Right lobe of liver (tissue), 4 donors: ENCODE measurements at regions not wholly inside any gene's neighbourhood (a gene's known extent, or its start where the extent isn't known, plus 50 kb on each side); places are given as distances from the start of the nearest gene placed in this dataset.

Experiments
- POLR2A ChIP-seq: fragments of 450-650 bp; IDR thresholded peaks from one replicate; pipeline ENCODE4 v1.6.1; 2017; ENCODE audit warnings: antibody characterized with exemption, mild to moderate bottlenecking
- TF ChIP-seq, protein P1 (sequence below), 4 donors: fragments of 200-600 bp in 3 of 4; fragments of 450-650 bp in 1 of 4; IDR thresholded peaks; one replicate each; pipeline versions ENCODE4 v1.5.1 to v1.8.0; 2016 to 2022; ENCODE audit warnings: antibody characterized with exemption in 4 of 4, mild to moderate bottlenecking in 2 of 4
- donor health status: DM: no; HTN: no; CAD: no.
- donor health status: DM: no; HTN: no; CAD: no.
- donor health status: DM: no; HTN: yes; CAD: no.

DNA sequence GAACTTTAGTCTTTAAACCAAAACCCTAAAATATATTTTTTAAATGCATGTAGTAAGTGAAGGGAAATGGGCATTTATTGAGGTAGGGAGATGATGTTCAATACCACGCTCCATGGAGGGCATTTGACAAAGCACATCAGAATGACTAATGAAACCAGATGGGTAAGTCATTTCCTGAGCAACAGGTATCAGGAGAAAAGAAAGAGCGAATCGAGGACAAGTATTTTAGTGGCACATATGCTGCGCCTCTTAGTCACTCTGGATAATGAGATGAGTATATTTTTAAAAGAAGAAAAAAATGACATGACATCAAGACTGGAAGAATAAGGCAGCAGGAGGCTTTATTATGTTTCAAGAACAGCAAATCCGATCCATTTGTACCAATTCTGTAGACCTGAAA is 129.0 kb upstream of the ARHGEF3 start:
- no peak for TF ChIP-seq POLR2A
- TF ChIP-seq, protein P1, sequence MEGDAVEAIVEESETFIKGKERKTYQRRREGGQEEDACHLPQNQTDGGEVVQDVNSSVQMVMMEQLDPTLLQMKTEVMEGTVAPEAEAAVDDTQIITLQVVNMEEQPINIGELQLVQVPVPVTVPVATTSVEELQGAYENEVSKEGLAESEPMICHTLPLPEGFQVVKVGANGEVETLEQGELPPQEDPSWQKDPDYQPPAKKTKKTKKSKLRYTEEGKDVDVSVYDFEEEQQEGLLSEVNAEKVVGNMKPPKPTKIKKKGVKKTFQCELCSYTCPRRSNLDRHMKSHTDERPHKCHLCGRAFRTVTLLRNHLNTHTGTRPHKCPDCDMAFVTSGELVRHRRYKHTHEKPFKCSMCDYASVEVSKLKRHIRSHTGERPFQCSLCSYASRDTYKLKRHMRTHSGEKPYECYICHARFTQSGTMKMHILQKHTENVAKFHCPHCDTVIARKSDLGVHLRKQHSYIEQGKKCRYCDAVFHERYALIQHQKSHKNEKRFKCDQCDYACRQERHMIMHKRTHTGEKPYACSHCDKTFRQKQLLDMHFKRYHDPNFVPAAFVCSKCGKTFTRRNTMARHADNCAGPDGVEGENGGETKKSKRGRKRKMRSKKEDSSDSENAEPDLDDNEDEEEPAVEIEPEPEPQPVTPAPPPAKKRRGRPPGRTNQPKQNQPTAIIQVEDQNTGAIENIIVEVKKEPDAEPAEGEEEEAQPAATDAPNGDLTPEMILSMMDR (IDR thresholded peaks at IDR 0.05) = no peak
